ENCODE measurements at regions not wholly inside any gene's neighbourhood (a gene's known extent, or its start where the extent isn't known, plus 50 kb on each side); places are given as distances from the start of the nearest gene placed in this dataset.

- peak; percentile 8 for DNase-seq (ENCODE audit: low read depth)
- H3K4me3 ChIP-seq (ENCODE audit: low read depth, low read length): no peak overlapping the region
- no peak for TF ChIP-seq CTCF (IDR thresholded peaks at IDR 0.05; ENCODE audit: low read depth, low read length, missing control alignments)
Observed at GRCh38 chr5:98428806-98429205, 344.7 kb upstream of the RGMB start.

GRCh38 chr5:98432378-98432777 is 341.1 kb upstream of the RGMB start:
- H3K4me3 ChIP-seq (ENCODE audit: low read depth, low read length): no peak overlapping the region
- no peak for DNase-seq (ENCODE audit: low read depth)
- no peak for TF ChIP-seq CTCF (IDR thresholded peaks at IDR 0.05; ENCODE audit: low read depth, low read length, missing control alignments)

- no peak for DNase-seq (ENCODE audit: low read depth)
- TF ChIP-seq CTCF (IDR thresholded peaks at IDR 0.05; ENCODE audit: low read depth, low read length, missing control alignments): no peak
- H3K4me3 ChIP-seq (ENCODE audit: low read depth, low read length): no peak overlapping the region
Observed at GRCh38 chr5:98433022-98433421, 340.4 kb upstream of the RGMB start.

GRCh38 chr5:98433673-98434072 is 339.8 kb upstream of the RGMB start:
- DNase-seq (ENCODE audit: low read depth): no peak
- no peak overlapping the region for H3K4me3 ChIP-seq (ENCODE audit: low read depth, low read length)
- no peak for TF ChIP-seq CTCF (IDR thresholded peaks at IDR 0.05; ENCODE audit: low read depth, low read length, missing control alignments)

- H3K4me3 ChIP-seq (ENCODE audit: low read depth, low read length): no peak overlapping the region
- DNase-seq (ENCODE audit: low read depth): no peak
- no peak for TF ChIP-seq CTCF (IDR thresholded peaks at IDR 0.05; ENCODE audit: low read depth, low read length, missing control alignments)
Observed at GRCh38 chr5:98436667-98437066, 336.8 kb upstream of the RGMB start.

GRCh38 chr5:98442448-98442847 is 331.0 kb upstream of the RGMB start:
- TF ChIP-seq CTCF (IDR thresholded peaks at IDR 0.05; ENCODE audit: low read depth, low read length, missing control alignments): no peak
- no peak for DNase-seq (ENCODE audit: low read depth)

GRCh38 chr5:98443881-98444280 is 329.6 kb upstream of the RGMB start:
- TF ChIP-seq CTCF (IDR thresholded peaks at IDR 0.05; ENCODE audit: low read depth, low read length, missing control alignments): no peak
- no peak for DNase-seq (ENCODE audit: low read depth)
- no peak overlapping the region for H3K4me3 ChIP-seq (ENCODE audit: low read depth, low read length)

More at GRCh38 chr5:98442448-98442847, 331.0 kb upstream of the RGMB start:
- no peak overlapping the region for H3K4me3 ChIP-seq (ENCODE audit: low read depth, low read length)

Measured in GM12864 (cell line).